Brain pericyte (primary cell): ENCODE measurements at regions not wholly inside any gene's neighbourhood (a gene's known extent, or its start where the extent isn't known, plus 50 kb on each side); places are given as distances from the start of the nearest gene placed in this dataset.
"Not testable (repeated sequence)": the region's sequence is repeated elsewhere in the genome, so short reads cannot be mapped to it uniquely, and the experiment has no call there.

Source experiments
- DNase-seq: peaks from one replicate; pipeline ENCODE4 v3.0.0-alpha.2; 2012; ENCODE audit warnings: low read depth, low spot score

DNA sequence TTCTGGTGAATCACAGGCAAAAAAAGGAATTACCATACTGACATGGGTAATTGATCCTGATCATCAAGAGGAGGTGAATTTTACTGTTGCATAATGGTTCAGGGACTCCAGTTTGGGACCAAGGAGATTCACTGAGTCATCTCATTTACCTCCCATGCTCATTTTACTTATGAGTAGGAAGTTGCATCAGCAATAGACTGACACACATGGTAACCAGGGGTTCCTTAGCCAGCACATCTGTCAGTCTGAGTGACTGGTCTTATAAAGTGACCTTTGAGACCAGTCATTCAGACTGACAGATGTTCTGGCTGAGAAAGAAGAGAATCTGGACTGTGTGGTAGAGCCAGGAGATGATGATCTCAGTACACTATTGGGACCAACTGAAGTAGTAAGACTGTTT, 384.6 kb upstream of the CD180 start:
- DNase-seq, result no peak

DNA sequence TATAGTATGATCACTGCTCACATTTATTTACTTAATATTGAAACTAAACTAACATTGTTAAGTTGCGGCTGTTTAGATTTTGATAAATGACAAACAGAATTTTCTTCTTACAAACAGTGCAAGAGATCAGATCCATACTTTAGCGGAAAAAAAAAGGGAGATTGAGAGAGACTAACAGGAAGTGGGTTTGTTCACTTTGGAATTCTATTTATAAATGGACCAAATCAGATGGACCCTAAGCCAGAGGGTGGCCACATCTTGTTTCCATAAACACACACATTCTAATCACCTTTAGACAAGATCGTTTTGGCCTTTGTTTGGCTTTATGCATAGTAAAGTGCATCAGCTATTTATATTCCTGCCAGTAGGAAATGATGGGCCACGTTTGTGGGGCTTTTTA, 381.4 kb upstream of the CD180 start:
- no peak for DNase-seq

DNA sequence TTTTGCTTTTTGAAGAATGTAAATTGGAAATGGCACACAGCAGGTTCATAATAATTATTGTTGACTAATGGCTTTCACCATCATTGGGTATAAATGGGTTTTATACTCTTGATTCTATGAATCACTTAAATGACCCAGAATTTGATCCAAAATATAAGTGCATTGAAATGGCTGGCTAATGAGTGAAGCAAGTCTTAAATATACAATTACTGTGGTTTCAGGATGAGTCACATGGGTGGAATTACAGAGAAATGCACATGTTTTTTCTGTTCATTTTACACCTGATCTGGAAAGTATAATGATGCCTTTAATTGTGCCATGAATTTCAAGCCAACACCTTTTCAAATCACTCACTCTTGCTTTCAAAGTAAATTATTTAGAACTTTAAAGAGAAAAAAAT, 380.8 kb upstream of the CD180 start:
- DNase-seq, result no peak

DNA sequence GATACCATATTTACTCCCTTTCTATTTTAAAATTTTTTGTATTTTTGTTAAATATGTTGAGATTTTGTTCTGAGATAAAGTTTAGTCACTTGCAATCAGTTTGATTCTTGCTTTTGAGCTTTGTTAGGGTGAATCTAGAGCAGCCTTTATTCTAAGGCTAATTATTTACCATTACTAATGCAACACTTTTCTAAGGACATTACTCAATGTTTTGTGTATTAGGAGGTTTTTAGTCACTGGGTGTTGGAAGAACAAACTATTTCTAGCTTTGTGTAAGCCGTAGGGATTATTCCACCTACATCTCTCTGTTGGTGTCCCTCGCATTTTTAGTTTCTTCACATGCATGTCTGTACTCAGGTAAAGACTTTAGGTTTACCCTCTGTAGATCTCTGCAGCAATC, 379.5 kb upstream of the CD180 start:
- DNase-seq, result no peak

DNA sequence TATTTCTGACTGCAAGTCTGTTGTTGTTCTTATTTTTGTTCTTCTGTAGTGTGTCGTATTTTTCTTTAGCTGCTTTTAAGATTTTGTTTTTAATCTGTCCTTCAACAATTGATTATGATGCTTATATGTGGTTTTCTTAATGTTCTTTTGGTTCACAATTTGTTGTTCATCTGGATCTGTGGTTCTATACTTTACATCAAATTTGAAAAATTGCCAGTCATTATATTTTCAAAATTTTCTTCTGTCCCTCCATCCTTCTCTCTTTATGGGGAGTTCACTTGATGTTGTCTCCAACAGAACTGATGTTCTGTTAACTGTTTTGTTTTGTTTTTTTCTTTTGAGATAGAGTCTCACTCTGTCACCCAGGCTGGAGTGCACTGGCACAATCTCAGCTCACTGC, 378.5 kb upstream of the CD180 start:
- no peak for DNase-seq

DNA sequence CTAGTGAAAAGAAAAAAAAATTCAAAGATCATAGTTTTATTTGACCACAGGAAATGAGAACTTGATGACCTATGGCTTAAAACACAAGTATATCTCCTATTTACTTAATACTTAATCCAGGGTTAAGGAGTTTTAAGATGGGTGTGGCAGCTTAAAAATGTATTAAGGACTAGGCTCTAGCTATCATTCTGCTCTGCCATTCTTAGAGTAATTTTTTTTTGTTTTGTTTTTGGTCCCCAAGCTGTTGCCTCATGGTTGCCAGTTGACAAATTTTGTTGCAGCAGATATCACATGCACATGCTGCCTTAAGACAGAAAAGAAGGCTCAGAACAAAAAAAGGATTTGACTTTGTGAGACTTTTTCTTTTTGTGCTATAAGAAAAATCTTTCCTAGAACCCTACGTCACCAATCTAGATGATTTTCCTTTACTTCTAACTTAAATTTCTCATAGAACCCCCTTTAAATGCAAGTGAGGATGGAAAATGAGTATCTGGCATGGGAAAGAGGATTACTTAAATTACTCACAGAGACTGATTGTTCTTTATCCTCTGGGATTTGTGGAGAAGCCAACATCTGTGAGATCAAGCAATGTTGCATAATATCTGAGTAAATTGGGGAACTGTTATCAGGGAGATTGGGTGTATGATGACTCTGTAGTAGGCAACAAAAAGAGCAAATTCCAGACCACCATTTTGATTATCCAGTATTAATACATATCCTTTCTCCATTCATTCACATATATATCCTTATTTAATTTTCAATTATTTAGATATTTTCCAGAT, 364.7 kb upstream of the CD180 start:
- DNase-seq, result no peak

DNA sequence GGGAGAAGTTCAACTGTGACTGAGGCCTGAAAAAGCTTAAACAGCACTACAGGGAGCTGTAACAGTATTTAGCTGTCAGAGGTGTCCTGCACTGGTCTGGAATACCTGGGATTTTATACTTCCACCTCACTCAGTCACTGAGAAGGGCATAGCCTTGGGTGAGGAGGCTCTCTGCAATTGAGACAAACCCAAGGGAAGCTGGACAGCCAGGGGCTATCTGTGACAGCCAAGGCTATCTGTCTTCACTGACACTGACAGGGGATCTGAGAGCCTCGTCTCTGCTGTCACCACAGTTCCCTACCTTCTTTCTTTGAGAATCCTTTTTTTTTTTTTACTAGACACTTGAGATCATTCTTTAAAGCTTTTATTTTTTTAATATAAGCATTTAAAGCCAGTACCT, 356.2 kb upstream of the CD180 start:
- DNase-seq, result no peak

DNA sequence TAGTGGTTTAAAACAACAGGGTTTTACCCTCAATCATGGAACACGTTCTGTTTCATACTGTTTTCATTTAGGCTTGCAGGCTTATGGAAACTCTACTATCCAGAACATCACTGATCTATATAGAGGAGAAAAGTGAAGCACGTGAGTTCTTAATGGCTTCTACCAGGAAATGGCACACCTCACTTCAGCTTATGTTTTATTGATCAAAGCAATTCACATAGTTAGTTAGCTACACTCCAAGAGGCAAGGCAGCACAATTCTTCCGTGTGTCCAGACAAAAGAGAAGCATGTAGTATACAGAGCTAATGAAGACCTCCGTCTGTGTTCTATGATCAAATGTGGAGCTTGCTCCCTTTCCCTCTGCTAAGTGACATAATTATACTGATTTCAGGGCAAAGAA, 353.3 kb upstream of the CD180 start:
- DNase-seq, result no peak

DNA sequence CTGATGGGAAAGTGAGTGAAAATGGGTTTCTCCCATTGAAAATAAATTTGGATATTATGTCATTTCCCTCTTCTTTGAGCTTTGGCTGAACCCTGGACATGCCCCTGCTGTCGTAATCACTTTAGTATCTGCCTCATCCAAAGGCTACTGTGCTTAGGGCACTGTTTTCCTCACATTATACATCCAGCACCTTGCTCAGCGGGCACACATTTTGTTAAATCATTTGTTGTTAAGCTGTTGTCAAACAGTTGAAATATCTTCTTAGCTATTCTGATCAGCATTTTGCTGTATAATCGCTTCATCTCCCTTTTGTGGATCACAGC, 352.7 kb upstream of the CD180 start:
- DNase-seq, result no peak

DNA sequence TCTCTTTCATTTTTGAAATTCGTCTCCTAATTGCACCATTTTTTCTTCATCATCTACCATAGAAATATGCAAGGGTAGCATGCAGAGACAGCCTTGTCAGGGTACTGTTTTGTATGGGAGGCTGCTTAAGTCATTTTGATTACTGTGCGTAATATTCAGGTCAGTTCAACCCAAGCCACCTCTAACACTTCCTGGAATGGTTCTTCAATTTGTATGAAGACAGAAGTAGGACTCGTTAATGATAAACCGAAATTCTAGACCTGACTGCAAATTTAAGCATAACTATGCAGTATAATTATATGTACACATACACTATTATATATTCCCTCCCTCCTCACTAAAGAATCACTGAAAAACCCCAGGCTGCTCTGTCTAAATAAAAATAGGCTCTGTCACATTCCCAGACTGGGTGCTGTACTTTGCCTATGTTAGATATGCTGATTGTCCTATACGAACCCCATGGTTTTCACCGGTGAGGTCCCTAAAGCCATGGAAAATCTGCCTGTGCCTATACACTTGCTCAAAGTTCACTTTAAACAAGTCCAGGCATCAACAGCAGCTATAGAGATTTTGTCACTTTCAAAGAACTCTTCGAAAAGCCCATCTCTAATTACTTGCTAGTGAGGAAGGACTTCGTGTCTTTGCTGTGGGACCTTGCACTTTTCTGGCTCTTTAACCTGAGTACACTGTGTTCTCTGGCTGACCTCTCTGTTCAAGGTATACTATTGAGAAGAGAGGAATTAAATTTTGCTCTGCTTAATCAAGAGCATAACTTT, 352.1 kb upstream of the CD180 start:
- no peak for DNase-seq

DNA sequence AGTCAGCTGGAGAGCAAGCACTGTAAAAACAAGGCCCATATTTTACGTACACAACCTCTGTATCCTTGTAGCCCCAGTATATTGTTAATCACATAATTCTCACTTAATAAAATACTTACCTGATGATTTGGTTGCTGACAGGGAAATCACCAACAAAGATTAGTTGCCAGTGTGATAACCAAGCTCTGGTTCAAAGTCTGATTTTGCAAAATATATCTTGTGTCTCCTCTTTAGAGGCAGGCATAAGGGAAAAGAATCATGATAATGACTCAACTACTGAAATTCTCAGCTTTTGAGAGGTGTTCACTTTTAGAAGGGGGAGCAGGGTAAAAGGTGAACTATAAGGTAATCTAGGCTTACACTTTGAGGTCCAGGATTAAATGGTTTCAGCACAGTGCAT, 351.1 kb upstream of the CD180 start:
- no peak for DNase-seq

DNA sequence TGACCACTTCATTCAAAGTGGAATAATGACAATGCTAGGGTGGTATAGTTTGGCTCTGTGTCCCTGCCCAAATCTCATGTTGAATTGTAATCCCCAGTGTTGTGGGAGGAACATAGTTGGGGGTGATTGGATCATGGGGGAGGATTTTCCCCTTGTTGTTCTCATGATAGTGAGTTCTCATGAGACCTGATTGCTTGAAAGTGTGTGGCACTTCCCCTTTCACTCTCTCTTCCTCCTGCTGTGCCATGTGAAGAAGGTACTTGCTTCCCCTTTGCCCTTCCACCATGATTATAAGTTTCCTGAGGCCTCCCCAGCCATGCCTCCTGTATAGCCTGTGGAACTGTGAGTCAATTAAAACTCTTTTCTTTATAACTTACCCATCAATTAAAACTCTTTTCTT, 348.3 kb upstream of the CD180 start:
- not testable (repeated sequence) for DNase-seq

DNA sequence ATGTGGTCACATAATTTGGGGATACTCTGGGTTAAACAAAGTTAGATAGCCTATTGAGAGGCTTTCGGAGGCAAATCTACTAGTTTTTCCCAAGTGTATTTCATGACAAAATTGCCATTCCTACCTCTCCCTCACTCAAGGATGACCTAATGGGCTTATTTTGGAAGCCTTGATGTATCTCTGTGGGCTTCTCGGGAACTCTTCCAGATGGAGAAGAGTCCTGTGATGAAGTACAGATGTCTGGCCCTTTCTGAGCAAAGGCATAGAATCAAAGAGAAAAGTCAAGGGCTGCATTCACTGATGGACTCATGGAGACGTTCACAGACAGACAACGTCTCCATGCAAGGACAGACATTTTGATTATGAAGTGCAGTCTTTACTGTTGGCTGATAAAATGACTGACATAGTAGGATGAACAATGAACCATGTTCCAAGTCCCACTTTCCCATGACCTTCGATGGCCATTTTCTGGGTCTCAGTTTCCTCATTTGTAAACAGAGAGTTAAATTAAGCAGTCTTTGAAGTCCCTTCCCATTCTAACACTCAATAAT, 347.2 kb upstream of the CD180 start:
- no peak for DNase-seq

DNA sequence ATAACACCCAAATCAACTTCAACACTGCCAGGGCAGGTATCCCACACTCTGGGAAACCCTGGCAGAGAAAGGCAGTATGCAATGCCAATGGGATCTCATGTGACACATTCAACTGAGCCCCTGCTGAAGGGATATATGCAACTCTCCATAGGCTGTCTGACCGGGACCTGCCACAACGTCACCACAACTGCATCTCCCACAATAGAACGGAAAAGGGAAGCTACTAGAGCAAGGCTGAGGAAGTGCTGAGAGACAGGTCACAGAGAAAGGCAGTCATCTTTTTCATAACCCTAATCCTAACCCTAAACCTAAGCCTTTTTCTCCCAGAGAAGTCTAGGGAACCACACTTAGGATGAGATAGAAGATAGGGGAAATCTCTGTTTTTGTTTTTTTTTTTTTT, 345.9 kb upstream of the CD180 start:
- no peak for DNase-seq

DNA sequence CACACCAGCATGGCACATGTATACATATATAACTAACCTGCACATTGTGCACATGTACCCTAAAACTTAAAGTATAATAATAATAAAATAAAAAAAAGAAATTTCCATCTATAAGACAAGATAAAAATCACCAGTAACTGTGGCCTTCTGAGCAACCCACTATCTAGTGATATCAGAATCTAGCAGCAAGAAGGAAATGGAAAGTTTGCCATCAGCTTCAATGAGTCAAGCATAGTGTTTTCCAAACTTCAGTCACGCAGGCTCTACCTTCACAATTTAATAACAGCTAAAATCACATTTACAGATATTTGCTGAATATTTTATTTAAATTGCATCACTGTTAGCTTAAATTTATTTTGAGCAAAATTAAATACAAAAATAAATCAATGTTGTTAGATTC, 345.3 kb upstream of the CD180 start:
- DNase-seq, result no peak

DNA sequence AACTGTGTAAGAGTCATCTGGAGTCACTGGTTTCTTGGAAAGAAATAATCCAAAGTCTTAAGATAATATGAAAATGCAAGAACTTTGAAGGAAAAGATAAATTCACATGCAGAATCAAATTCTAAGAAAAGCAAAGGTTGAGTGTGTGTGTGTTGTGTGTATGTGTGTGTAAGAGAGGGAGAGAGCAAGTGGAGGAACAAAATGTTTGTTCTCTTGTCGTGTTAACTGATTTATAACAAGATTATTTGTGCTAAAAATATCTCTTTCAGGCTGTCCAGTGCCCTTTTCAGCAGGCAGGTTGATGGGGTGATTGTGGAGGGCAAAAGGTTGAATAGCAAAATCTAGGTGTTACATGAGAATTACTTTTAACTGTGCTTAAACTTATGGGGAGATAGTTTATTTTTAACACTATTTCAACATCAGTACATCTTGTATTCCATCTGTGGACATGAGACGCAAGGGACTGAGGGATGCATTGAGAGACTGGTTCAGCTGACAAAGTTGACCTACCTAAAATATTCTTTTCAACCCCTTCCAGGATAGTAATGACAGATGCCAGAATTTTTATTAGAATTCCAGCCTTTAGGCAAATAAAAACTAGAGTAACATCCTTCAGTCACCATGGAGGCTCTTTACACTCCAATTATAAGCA, 342.4 kb upstream of the CD180 start:
- DNase-seq, result no peak

DNA sequence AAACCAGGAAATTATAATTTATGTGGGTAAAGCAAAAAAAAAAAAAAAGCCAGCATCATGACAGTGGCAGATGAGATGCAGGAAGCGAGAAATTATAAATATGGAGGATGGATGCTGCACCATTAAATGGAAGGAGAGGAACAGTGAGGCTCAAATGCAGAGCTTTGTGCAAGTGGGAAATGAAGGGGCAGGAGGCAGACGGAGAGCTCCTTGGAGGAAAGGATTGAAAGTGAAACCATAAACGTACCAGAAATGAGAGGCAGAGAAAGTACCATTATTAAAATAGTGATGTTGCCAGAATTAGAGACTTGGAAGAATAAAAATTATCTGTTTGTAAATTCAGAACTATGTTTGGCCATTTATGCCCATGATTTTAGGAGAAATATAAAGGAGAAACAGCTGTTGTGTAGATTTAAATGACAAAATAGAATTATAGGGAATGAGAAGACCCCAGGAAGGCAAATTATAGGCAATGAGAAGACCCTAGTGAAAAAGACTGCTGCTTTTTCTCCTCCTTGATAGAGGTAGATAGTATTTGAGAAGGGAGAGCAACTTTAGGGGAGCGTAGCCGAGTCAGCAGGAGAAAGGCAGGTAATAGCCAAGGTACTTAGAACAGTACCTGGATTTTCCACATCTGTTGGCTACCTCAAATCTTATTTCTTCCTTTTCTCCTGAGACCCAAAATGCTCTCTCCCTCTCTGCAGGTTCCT, 341.0 kb upstream of the CD180 start:
- no peak for DNase-seq

DNA sequence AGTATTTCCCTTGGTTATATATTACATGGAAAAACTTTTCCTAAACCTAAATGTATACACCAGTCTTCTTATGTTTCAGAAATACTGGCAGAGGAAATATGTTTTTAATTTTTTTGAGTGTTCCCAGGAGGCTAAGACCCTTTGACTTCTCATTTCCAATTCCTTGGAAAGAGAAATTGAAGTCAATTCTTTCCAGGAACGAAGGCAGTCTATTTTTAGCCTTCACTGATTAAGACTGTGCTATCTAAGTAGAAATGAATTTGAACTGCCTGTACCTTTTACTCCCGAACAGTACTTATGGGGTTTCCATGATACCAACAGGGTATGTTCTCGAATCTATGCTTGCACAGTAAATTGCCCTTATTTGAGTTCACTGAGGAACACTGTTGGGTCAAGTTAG, 340.3 kb upstream of the CD180 start:
- no peak for DNase-seq

DNA sequence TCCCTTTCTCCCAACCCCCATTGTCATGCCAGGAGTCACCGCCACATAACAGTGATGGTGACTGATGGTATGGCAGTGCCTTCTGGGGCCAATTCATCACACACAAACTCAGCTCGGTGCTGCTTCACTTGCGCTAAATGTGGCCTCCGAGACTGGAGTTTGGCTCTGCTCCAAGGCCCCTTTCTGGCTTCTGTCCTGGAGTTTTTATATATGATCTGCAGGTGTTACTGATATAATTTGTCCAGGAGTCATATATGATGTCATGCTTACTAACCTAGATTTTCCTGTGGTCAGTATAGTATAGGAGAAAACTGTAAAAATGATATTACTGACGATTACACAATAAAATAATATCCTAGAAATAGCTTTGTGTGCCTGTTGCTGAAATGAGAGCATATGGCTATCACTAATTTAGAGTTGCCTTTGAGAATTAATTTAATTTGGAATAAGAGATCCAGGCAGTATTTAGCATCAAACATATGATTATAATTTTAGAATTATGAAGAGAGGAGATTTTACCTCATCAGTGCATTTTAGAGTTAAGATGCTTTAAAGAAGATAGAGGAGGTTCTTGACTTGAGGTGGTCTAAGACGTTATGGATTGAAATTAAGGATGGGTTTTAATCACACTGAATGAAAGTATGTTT, 334.1 kb upstream of the CD180 start:
- DNase-seq, result no peak

DNA sequence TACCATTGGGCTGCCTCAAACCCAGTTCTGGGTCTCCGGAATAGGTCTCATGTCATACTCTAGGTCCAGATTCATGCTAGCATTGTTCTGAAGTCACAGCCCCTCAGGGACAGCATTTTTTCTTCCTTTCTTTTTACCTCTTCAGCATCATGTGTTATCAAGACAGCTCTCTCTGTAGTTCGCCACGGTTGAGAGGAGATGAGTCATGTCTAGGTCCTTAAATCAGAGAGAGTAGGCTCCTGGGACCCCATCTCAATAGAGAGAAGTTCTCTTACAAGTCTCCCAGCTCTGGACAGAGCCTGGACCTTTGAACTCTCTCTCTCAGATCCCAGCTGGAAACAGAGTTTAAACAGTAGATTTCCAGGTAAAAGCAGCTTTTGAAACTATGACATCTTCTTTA, 332.4 kb upstream of the CD180 start:
- no peak for DNase-seq

DNA sequence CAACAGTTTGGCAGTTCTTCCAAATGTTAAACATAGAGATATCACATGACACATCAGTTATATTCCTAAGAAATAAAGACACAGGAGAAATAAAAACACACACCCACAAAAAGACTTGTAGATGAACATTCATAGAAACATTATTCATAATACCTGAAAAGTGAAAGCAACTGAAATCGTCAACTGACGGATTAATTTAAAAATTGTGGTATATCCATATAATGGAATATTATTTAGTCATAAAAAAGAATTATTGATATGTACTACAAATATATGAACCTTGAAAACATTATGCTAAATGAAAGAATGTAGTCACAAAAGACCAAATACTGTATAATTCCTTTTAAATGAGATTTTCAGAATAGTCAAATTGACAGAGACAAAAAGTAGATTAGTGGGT, 330.2 kb upstream of the CD180 start:
- DNase-seq, result no peak
